GM20000 (cell line): ENCODE measurements at regions not wholly inside any gene's neighbourhood (a gene's known extent, or its start where the extent isn't known, plus 50 kb on each side); places are given as distances from the start of the nearest gene placed in this dataset.

ENCODE experiments used
- DNase-seq: peaks from one replicate; pipeline ENCODE4 v3.0.0; 2012; ENCODE audit warnings: low spot score
- CTCF ChIP-seq: IDR thresholded peaks from 2 replicates; pipeline ENCODE4 v1.5.1; 2012; ENCODE audit warnings: mild to moderate bottlenecking, control low read depth; ENCODE audit errors: extremely low read depth, missing control alignments

DNA sequence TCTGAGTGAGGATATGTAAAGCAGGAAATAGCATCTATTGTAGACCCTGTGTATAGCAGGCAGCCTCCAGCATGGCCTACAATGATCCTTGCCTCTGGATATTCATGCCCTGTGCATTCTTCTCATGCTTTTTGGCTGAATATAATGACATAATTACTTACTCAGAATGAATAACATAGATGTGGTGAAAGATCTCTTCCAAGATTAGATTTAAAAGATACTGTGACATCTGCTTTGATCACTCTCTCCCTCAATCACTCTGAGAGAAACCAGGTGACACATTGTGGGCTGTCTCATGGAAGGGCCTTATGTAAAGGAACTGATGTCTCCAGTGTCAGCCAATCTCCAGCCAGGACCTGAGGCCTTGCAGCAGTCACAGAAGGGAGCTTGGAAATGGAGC, 376.7 kb downstream of the DNAH5 start:
- no peak for DNase-seq
- no peak for TF ChIP-seq CTCF

GRCh38 chr5:13566871-13567339, 377.6 kb downstream of the DNAH5 start:
- DNase-seq: no peak
- no peak for TF ChIP-seq CTCF

GRCh38 chr5:13558408-13558807, 386.1 kb downstream of the DNAH5 start:
- DNase-seq: no peak
- TF ChIP-seq CTCF: no peak

- no peak for TF ChIP-seq CTCF
- no peak for DNase-seq
Measured at GRCh38 chr5:13553896-13554295, 390.6 kb downstream of the DNAH5 start.

DNA sequence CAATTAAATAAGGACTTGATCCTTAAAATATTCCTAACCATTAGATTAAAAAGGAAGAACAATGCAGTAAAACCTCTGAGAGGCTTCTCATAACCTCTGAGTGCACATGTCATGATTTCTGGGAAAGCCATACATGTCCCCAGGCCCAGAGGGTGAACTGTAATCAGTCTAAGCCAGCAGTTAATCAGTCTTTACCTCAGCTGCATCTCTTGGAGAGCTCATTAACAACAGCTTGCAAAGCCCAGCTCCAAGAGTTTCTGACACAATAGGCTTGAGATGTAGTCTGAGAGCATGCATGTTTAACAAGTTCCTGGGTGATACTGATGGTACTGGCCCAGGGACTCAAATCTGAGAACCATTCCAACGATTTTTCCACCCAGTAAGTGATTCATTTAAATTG, 392.1 kb downstream of the DNAH5 start:
- TF ChIP-seq CTCF: no peak

DNA sequence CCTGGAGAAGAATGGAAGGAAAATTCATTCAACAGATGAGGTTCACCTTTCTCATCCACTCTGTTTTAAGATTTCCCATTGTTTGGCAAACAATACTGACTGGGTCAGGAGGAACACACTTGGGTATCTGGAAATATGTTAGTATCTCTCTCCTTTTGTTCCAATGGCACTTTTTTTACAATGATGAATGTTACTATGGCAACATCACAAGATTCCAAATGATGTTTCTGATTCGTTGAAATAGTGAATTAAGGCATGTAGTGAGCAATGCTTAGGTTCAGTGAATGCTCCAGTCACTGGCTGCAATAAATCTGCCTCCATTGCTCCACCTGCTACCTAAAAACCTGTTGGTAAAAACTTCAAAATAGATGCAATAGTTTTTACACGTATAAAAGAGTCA, 392.8 kb downstream of the DNAH5 start:
- TF ChIP-seq CTCF: no peak
- no peak for DNase-seq

More for the DNA sequence above, 392.1 kb downstream of the DNAH5 start:
- no peak for DNase-seq

DNA sequence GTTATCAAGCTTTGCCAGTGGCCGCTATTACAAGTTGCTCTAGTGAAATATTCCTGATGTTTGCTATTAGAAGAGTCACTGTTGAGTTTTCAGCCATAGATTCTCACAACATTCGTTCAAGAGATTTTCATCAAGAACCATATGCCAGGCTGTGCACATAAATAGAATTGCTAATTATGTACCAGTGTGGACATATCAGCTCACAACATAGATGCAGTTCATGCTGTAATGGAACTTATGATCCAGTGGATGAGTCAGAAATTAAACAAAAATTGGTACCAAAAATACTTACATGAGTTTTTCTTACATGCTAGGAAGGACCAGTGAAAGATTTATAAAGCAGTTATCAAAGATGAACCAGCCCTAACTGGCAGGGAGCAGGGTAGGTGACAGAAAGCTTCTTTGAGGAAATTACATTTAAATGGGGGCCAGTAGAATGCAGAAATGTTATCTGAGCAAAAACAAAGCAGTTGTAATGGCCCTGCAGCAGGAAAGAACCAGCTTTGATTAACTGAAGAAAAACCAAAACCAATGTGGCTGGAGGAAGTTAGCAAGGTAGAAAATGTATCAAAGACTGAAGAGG, 404.2 kb downstream of the DNAH5 start:
- no peak for DNase-seq
- no peak for TF ChIP-seq CTCF
